SU-DHL-6 (cell line): ENCODE measurements at regions not wholly inside any gene's neighbourhood (a gene's known extent, or its start where the extent isn't known, plus 50 kb on each side); places are given as distances from the start of the nearest gene placed in this dataset.

Experiments used
- CTCF ChIP-seq: fragments of 200-600 bp; sonication (generic); IDR thresholded peaks from one replicate; pipeline ENCODE4 v1.5.1; 2017; ENCODE audit warnings: antibody characterized with exemption, mild to moderate bottlenecking, low read length, moderate library complexity; ENCODE audit not compliant: insufficient read depth, poor library complexity, severe bottlenecking
- EZH2phosphoT487 ChIP-seq: fragments of 200-600 bp; sonication (generic), shearing (Covaris generic); conservative IDR thresholded peaks from 2 replicates; pipeline ENCODE4 v1.6.1; 2018; ENCODE audit warnings: mild to moderate bottlenecking, antibody characterized with exemption, low read length, moderate library complexity, mixed read lengths

- TF ChIP-seq CTCF (no peak), EZH2phosphoT487 (no peak)
Measured at GRCh38 chr15:60297047-60297446, 100.7 kb downstream of the ANXA2 start.
